Lower lobe of right lung (tissue), 2 donors: ENCODE measurements at regions not wholly inside any gene's neighbourhood (a gene's known extent, or its start where the extent isn't known, plus 50 kb on each side); places are given as distances from the start of the nearest gene placed in this dataset.

Source experiments
- ATAC-seq, 2 donors: fragments of 200-7000 bp; cut with Tn5 transposase; one replicate each; pipeline ENCODE4 v1.9.1; 2020 to 2022; ENCODE audit warnings: mild to moderate bottlenecking in 2 of 2, moderate library complexity in 2 of 2
- DNase-seq: peaks from one replicate; pipeline ENCODE4 v3.0.0-alpha.2; 2020
- H3K27ac ChIP-seq: fragments of 200-600 bp; one replicate; pipeline ENCODE4 v1.8.0; 2022
- H3K27me3 ChIP-seq: fragments of 200-600 bp; one replicate; pipeline ENCODE4 v1.8.0; 2022; ENCODE audit warnings: low read depth
- H3K36me3 ChIP-seq: fragments of 200-600 bp; one replicate; pipeline ENCODE4 v1.8.0; 2022; ENCODE audit warnings: mild to moderate bottlenecking
- H3K4me1 ChIP-seq: fragments of 200-600 bp; one replicate; pipeline ENCODE4 v1.8.0; 2022
- H3K4me3 ChIP-seq: fragments of 200-600 bp; one replicate; pipeline ENCODE4 v1.8.0; 2022; ENCODE audit warnings: mild to moderate bottlenecking
- H3K9me3 ChIP-seq: fragments of 200-600 bp; one replicate; pipeline ENCODE4 v1.8.0; 2022
- CTCF ChIP-seq: fragments of 200-600 bp; IDR thresholded peaks from one replicate; pipeline ENCODE4 v1.8.0; 2022; ENCODE audit warnings: antibody characterized with exemption, mild to moderate bottlenecking
- intact Hi-C: fragments of 100-400 bp; cut with DNase I; formaldehyde crosslinking; loops from one replicate; pipeline ENCODE4 v1.11.0; 2022
- donor health status: DM: no; HTN: yes; CAD: no; lungs with severe emphysema.

DNA sequence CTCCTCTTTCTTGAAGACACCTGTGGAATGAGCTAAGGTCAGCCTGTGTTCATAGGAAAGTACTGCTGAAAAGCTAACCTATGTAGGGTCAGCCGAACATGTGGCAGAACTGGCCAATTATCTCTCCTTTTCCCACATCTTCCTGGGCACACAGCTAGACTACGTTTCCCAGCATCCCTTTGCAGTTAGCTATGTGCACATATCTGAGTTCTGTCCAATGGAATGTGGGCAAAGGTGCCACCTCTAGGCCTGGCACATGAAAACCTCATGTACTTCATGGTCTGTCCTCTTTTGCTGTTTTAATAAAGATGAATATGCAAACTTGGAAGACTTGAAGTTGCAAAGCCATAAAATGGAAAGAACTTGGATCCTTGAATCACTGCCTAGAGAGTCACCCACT is 352.6 kb downstream of the TNS1 start:
- ATAC-seq (no peak), DNase-seq (no peak)
- Histone ChIP-seq H3K9me3 (no peaks in the 10 kb centered on the region), H3K4me1 (no peaks in the 10 kb centered on the region), H3K27ac (no peak overlapping the region), H3K4me3 (no peak overlapping the region), H3K27me3 (no peaks in the 10 kb centered on the region), H3K36me3 (no peaks in the 10 kb centered on the region)
- intact Hi-C loops = no loop called here
- TF ChIP-seq CTCF = no peak

- DNase-seq (no peak), ATAC-seq (no peak)
- intact Hi-C loops = no loop called here
- Histone ChIP-seq H3K36me3 (no peaks in the 10 kb centered on the region), H3K27me3 (no peaks in the 10 kb centered on the region), H3K27ac (no peak overlapping the region), H3K9me3 (no peaks in the 10 kb centered on the region), H3K4me1 (peaks cover 4% of the 10 kb centered on the region), H3K4me3 (no peak overlapping the region)
- no peak for TF ChIP-seq CTCF
Measured at GRCh38 chr2:217647925-217648324, 354.9 kb downstream of the TNS1 start.

- Histone ChIP-seq H3K27me3 (no peaks in the 10 kb centered on the region), H3K36me3 (no peaks in the 10 kb centered on the region), H3K9me3 (no peaks in the 10 kb centered on the region), H3K27ac (no peak overlapping the region), H3K4me3 (no peak overlapping the region), H3K4me1 (peaks cover 4% of the 10 kb centered on the region)
- ATAC-seq (no peak), DNase-seq (no peak)
- no peak for TF ChIP-seq CTCF
- intact Hi-C loops = no loop called here
Measured at GRCh38 chr2:217647226-217647625, 355.6 kb downstream of the TNS1 start.

GRCh38 chr2:217645896-217646295 is 356.9 kb downstream of the TNS1 start:
- intact Hi-C loops = no loop called here
- Histone ChIP-seq H3K27me3 (no peaks in the 10 kb centered on the region), H3K9me3 (no peaks in the 10 kb centered on the region), H3K4me3 (no peak overlapping the region), H3K4me1 (peaks cover 4% of the 10 kb centered on the region), H3K36me3 (no peaks in the 10 kb centered on the region), H3K27ac (no peak overlapping the region)
- no peak for ATAC-seq
- DNase-seq = no peak
- TF ChIP-seq CTCF = no peak

DNA sequence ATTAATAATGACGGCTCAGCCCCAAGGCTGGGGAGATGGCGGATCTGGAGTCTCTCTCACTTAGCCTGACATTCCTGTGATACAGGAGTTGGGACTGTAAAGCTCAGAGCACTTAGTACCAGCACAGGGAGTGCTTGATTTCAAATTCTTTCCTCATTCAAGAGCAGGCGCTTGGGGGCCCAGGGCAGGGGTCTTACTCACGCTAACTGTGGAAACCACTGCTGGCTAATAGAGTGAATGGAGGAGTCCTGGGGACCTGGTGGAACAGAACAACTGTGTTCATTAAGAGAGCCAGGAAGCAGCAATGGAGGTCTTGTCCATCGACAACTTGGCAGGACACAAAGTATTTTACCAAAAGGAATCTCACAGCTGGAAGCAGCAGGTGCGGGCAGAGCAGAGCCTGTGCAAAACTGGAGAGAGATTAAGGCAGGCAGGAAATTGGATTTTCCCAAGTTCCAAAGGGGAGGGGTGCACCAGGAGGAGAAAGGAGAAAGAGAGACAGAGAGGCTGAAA is 358.9 kb downstream of the TNS1 start:
- Histone ChIP-seq H3K27me3 (no peaks in the 10 kb centered on the region), H3K9me3 (no peaks in the 10 kb centered on the region), H3K27ac (no peak overlapping the region), H3K4me1 (peaks cover 4% of the 10 kb centered on the region), H3K36me3 (no peaks in the 10 kb centered on the region), H3K4me3 (no peak overlapping the region)
- intact Hi-C loops = no loop called here
- TF ChIP-seq CTCF = no peak
- no peak for ATAC-seq
- no peak for DNase-seq

GRCh38 chr2:217642944-217643343 is 359.9 kb downstream of the TNS1 start:
- Histone ChIP-seq H3K27ac (no peak overlapping the region), H3K4me1 (peaks cover 4% of the 10 kb centered on the region), H3K9me3 (no peaks in the 10 kb centered on the region), H3K4me3 (no peak overlapping the region), H3K27me3 (no peaks in the 10 kb centered on the region), H3K36me3 (no peaks in the 10 kb centered on the region)
- intact Hi-C loops = no loop called here
- ATAC-seq (no peak), DNase-seq (no peak)
- no peak for TF ChIP-seq CTCF
